ENCODE measurements at regions not wholly inside any gene's neighbourhood (a gene's known extent, or its start where the extent isn't known, plus 50 kb on each side); places are given as distances from the start of the nearest gene placed in this dataset.

GRCh38 chr5:144918371-144918770 is 747.7 kb downstream of the KCTD16 start:
- no peak for DNase-seq

- DNase-seq: no peak
Measured at GRCh38 chr5:144915452-144915851, 744.8 kb downstream of the KCTD16 start.

- DNase-seq: no peak
Measured at GRCh38 chr5:144913661-144914060, 743.0 kb downstream of the KCTD16 start.

- no peak for DNase-seq
Measured at GRCh38 chr5:144896473-144896872, 725.8 kb downstream of the KCTD16 start.

- DNase-seq: no peak
Measured at GRCh38 chr5:144886668-144887067, 716.0 kb downstream of the KCTD16 start.

GRCh38 chr5:144882739-144883283 is 712.1 kb downstream of the KCTD16 start:
- no peak for DNase-seq

GRCh38 chr5:144880513-144880912 is 709.8 kb downstream of the KCTD16 start:
- no peak for DNase-seq

GRCh38 chr5:144876990-144877389 is 706.3 kb downstream of the KCTD16 start:
- no peak for DNase-seq

GRCh38 chr5:144873076-144873475 is 702.4 kb downstream of the KCTD16 start:
- no peak for DNase-seq

- no peak for DNase-seq
Measured at GRCh38 chr5:144864118-144864517, 693.4 kb downstream of the KCTD16 start.

- no peak for DNase-seq
Measured at GRCh38 chr5:144857454-144857853, 686.8 kb downstream of the KCTD16 start.

GRCh38 chr5:144844086-144844485 is 673.4 kb downstream of the KCTD16 start:
- DNase-seq: no peak

GRCh38 chr5:144832416-144832815 is 661.7 kb downstream of the KCTD16 start:
- no peak for DNase-seq

- no peak for DNase-seq
Measured at GRCh38 chr5:144831650-144832049, 661.0 kb downstream of the KCTD16 start.

- no peak for DNase-seq
Measured at GRCh38 chr5:144822503-144822902, 651.8 kb downstream of the KCTD16 start.

- no peak for DNase-seq
Measured at GRCh38 chr5:144820278-144820677, 649.6 kb downstream of the KCTD16 start.

- DNase-seq: no peak
Measured at GRCh38 chr5:144815131-144815530, 644.5 kb downstream of the KCTD16 start.

- DNase-seq: no peak
Measured at GRCh38 chr5:144812763-144813162, 642.1 kb downstream of the KCTD16 start.

- DNase-seq: no peak
Measured at GRCh38 chr5:144800169-144800568, 629.5 kb downstream of the KCTD16 start.

GRCh38 chr5:144798595-144798994 is 627.9 kb downstream of the KCTD16 start:
- no peak for DNase-seq

- no peak for DNase-seq
Measured at GRCh38 chr5:144794922-144795321, 624.2 kb downstream of the KCTD16 start.

- DNase-seq: no peak
Measured at GRCh38 chr5:144788556-144788955, 617.9 kb downstream of the KCTD16 start.

GRCh38 chr5:144788046-144788445 is 617.4 kb downstream of the KCTD16 start:
- no peak for DNase-seq

GRCh38 chr5:144779368-144779767 is 608.7 kb downstream of the KCTD16 start:
- DNase-seq: no peak

- no peak for DNase-seq
Measured at GRCh38 chr5:144778561-144778960, 607.9 kb downstream of the KCTD16 start.

GRCh38 chr5:144774197-144774596 is 603.5 kb downstream of the KCTD16 start:
- DNase-seq: no peak

Data from hematopoietic multipotent progenitor cell treated with erythropoietin and hydrocortisone succinate and interleukin-3 and kit ligand, for 6 days (in vitro differentiated cells).